ENCODE measurements at regions not wholly inside any gene's neighbourhood (a gene's known extent, or its start where the extent isn't known, plus 50 kb on each side); places are given as distances from the start of the nearest gene placed in this dataset.

DNA sequence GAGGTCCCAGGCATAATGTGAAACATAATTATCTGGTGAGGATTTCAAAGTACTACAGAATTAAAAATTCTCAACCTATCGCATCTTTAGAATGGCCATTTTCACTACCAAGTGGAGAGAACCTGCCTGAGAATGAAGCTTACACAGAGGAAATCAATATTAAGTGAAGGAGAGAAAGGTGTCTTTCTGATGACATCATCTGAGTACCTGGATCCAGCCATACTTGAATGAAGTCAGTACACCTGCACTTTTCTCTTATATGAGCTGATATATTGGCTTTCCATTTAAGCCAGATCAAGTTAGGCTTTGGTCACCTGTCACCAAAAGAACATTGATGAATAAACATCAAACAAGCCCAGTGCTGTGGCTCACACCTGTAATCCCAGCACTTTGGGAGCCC lies 118.9 kb upstream of the MED14 start:
- no peak for TF ChIP-seq CTCF (IDR thresholded peaks at IDR 0.05)
- TF ChIP-seq EP300 (IDR thresholded peaks at IDR 0.05), result no peak
- TF ChIP-seq POLR2A (IDR thresholded peaks at IDR 0.05), result no peak
